ENCODE measurements at regions not wholly inside any gene's neighbourhood (a gene's known extent, or its start where the extent isn't known, plus 50 kb on each side); places are given as distances from the start of the nearest gene placed in this dataset.

DNA sequence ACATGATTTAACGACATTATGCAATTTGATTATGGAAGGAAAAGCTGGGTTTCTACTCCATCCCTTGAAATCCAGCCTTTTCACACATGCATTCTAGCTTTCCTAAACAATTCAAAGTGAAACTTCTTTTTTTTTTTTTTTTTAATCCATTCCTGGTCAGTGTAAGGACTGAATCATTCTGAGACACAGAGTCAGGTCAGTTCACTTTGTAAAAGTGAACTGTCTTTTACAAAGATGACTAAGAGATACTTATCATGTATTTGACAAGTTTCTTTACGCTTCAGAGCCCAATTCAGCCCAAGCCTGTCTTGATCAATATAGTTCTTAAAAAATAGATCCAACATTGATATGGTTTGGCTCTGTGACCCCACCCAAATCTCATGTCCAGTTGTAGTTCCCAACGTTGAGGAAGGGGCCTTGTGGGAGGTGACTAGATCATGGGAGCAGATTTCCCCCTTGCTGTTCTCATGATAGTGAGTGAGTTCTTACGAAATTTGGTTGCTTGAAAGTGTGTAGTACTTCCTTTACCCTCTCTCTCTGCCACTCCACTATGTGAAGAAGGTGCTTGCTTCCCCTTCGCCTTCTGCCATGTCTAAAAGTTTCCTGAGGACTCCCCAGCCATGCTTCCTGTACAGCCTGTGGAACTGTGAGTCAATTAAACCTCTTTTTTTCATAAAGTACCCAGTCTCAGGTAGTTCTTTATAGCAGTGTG, 345.6 kb upstream of the THBS1 start:
- no peak for TF ChIP-seq ZNF274 (IDR thresholded peaks at IDR 0.05; ENCODE audit: low read depth, low read length)
- TF ChIP-seq YY1 (IDR thresholded peaks at IDR 0.05; ENCODE audit: insufficient read depth, insufficient read length), result no peak
